ENCODE measurements at regions not wholly inside any gene's neighbourhood (a gene's known extent, or its start where the extent isn't known, plus 50 kb on each side); places are given as distances from the start of the nearest gene placed in this dataset.

- no peak overlapping the region for H2AFZ ChIP-seq (ENCODE audit: low read depth, low read length, poor library complexity, severe bottlenecking)
- no peak for ATAC-seq
- H4K20me1 ChIP-seq (ENCODE audit: insufficient read depth): no peaks in the 10 kb centered on the region
- peaks cover under 1 to 8% of the 10 kb centered on the region in 2 experiments; a peak in 3 of 4 replicates for H3K4me1 ChIP-seq (ENCODE audit: control insufficient read depth in 1 of 2, insufficient read depth in 2 of 2, low read length in 2 of 2)
- no peaks in the 10 kb centered on the region for H3K36me3 ChIP-seq (ENCODE audit: control insufficient read depth in 1 of 2, insufficient read depth in 2 of 2, low read length in 2 of 2)
- no peaks in the 10 kb centered on the region for H3K9me3 ChIP-seq (ENCODE audit: control insufficient read depth in 1 of 2, insufficient read depth in 1 of 2, low read depth in 1 of 2, low read length in 2 of 2)
- no peak for DNase-seq (ENCODE audit: low read depth, low spot score)
- CTCF ChIA-PET: interaction anchor here (1.8 kb wide), 1 partner anchor 35 kb away, joined by 3 read pairs; no protein-coding TSS in a partner anchor
- BruUV-seq (replicated peaks): no TSS peak
- H3K9ac ChIP-seq (ENCODE audit: low read length): no peak overlapping the region
- H3K79me2 ChIP-seq (ENCODE audit: insufficient read depth, low read length): no peaks in the 10 kb centered on the region
- POLR2A ChIA-PET: no interaction called here
- RAD21 ChIA-PET (ENCODE audit: low non-redundant PET in 1 of 2, low total read pairs in 2 of 2, uncharacterized antibody in 2 of 2, unreplicated experiment in 2 of 2): interaction anchor here in 1 of 2 experiments (0.6 kb wide), 1 partner anchor 955 kb away, joined by 4 read pairs; no protein-coding TSS in a partner anchor
- peaks cover 54% of the 10 kb centered on the region; the same call in 1 of the 2 replicates for H3K27me3 ChIP-seq (ENCODE audit: insufficient read depth, low read length)
- H3K4me3 ChIP-seq (replicated peaks in 1 of 2; ENCODE audit: low read depth in 1 of 2, low read length in 2 of 2): no peak overlapping the region
- H3K9me2 ChIP-seq (ENCODE audit: insufficient read depth): no peaks in the 10 kb centered on the region
- TF ChIP-seq SP1 (IDR thresholded peaks at IDR 0.05; ENCODE audit: low read depth) (no peak), CEBPB (IDR thresholded peaks at IDR 0.05; ENCODE audit: low read depth) (no peak), CBX3 (IDR thresholded peaks at IDR 0.05; ENCODE audit: low read depth) (no peak), ZFX (IDR thresholded peaks at IDR 0.05) (no peak)
- intact Hi-C loops (cut with micrococcal nuclease): no loop called here
- H3K4me2 ChIP-seq (ENCODE audit: low read length): no peak overlapping the region
- H3K27ac ChIP-seq (ENCODE audit: low read depth, low read length): no peak overlapping the region
Measured at GRCh38 chr15:70533931-70534742, 229.2 kb downstream of the UACA start.

DNA sequence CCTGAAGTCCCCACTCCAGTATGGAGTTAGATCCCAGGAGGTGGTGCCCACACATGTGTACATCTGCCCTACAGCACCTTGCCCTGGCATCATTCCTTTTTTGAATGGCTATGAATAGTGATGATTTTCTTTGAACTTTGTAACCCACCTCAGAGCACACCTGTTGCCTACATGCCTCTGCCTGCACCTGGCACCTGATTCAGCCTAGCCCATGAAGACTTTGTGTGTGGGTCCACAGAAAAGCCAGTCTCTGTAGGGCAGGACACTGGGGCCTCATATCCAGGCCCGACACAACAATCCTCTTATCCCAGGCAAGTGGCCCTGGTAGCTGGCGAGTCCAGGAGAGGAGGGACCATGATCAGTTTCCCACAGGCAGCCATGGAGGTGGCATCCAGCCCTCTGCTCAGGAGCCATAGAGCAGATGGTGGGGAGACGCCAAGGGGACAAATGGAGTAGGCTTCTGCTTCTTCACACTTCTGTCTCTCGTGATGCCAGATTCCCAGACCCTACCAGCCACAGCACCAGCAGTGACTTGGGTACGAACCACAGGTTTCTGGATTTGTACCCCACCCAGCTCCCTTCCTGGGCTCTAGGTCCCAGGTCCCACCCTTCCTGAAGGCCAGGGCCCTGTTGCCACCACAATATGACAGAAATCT, 230.7 kb downstream of the UACA start:
- intact Hi-C loops (cut with micrococcal nuclease): no loop called here
- ATAC-seq: no peak
- H3K4me3 ChIP-seq (replicated peaks in 1 of 2; ENCODE audit: low read depth in 1 of 2, low read length in 2 of 2): no peak overlapping the region
- no peak overlapping the region for H3K9ac ChIP-seq (ENCODE audit: low read length)
- peaks cover 13 to 15% of the 10 kb centered on the region in 2 experiments for H3K4me1 ChIP-seq (ENCODE audit: control insufficient read depth in 1 of 2, insufficient read depth in 2 of 2, low read length in 2 of 2)
- ChIA-PET CTCF (no interaction called here), RAD21 (ENCODE audit: low non-redundant PET in 1 of 2, low total read pairs in 2 of 2, uncharacterized antibody in 2 of 2, unreplicated experiment in 2 of 2) (no interaction called here), POLR2A (no interaction called here)
- TF ChIP-seq, protein P1, sequence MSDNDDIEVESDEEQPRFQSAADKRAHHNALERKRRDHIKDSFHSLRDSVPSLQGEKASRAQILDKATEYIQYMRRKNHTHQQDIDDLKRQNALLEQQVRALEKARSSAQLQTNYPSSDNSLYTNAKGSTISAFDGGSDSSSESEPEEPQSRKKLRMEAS (IDR thresholded peaks at IDR 0.05): no peak
- TF ChIP-seq SIN3A (IDR thresholded peaks at IDR 0.05; ENCODE audit: low read depth) (no peak), CBX3 (IDR thresholded peaks at IDR 0.05; ENCODE audit: low read depth) (no peak), JUND (IDR thresholded peaks at IDR 0.05) (no peak), ZBTB33 (IDR thresholded peaks at IDR 0.05; ENCODE audit: extremely low read depth, insufficient replicate concordance, low read length) (no peak)
- no peak for DNase-seq (ENCODE audit: low read depth, low spot score)
- H3K4me2 ChIP-seq (ENCODE audit: low read length): no peak overlapping the region
- no peak overlapping the region for H3K27ac ChIP-seq (ENCODE audit: low read depth, low read length)
- no peaks in the 10 kb centered on the region for H3K9me2 ChIP-seq (ENCODE audit: insufficient read depth)
- peaks cover 54% of the 10 kb centered on the region; the same call in 1 of the 2 replicates for H3K27me3 ChIP-seq (ENCODE audit: insufficient read depth, low read length)
- no peak overlapping the region for H2AFZ ChIP-seq (ENCODE audit: low read depth, low read length, poor library complexity, severe bottlenecking)
- H3K79me2 ChIP-seq (ENCODE audit: insufficient read depth, low read length): no peaks in the 10 kb centered on the region
- no TSS peak for BruUV-seq (replicated peaks)
- H3K9me3 ChIP-seq (ENCODE audit: control insufficient read depth in 1 of 2, insufficient read depth in 1 of 2, low read depth in 1 of 2, low read length in 2 of 2): no peaks in the 10 kb centered on the region
- no peaks in the 10 kb centered on the region for H3K36me3 ChIP-seq (ENCODE audit: control insufficient read depth in 1 of 2, insufficient read depth in 2 of 2, low read length in 2 of 2)
- no peaks in the 10 kb centered on the region for H4K20me1 ChIP-seq (ENCODE audit: insufficient read depth)
